ENCODE measurements at regions not wholly inside any gene's neighbourhood (a gene's known extent, or its start where the extent isn't known, plus 50 kb on each side); places are given as distances from the start of the nearest gene placed in this dataset.

GRCh38 chr3:159858650-159859049, 130.0 kb upstream of the IL12A start:
- Histone ChIP-seq H3K4me1 (replicated peaks) (no peaks in the 10 kb centered on the region), H3K9me3 (no peaks in the 10 kb centered on the region), H3K36me3 (no peaks in the 10 kb centered on the region), H3K27me3 (replicated peaks; ENCODE audit: insufficient read depth) (no peaks in the 10 kb centered on the region), H3K27ac (no peak overlapping the region), H3K4me3 (no peak overlapping the region)
- intact Hi-C loops (cut with DNase I): no loop called here
- WGBS: 47% methylated on average over 5 of the region's 5 CpGs
- DNase-seq (ENCODE audit: low spot score): no peak
- no peak for TF ChIP-seq POLR2A (IDR thresholded peaks at IDR 0.05)
- no peak for TF ChIP-seq CTCF (IDR thresholded peaks at IDR 0.05)
- no peak for TF ChIP-seq POLR2AphosphoS5 (IDR thresholded peaks at IDR 0.05)

- intact Hi-C loops (cut with DNase I): no loop called here
- 78% methylated on average over 3 of the region's 3 CpGs for WGBS
- Histone ChIP-seq H3K27ac (no peak overlapping the region), H3K4me3 (no peak overlapping the region), H3K9me3 (no peaks in the 10 kb centered on the region), H3K27me3 (replicated peaks; ENCODE audit: insufficient read depth) (no peaks in the 10 kb centered on the region), H3K4me1 (replicated peaks) (no peaks in the 10 kb centered on the region), H3K36me3 (no peaks in the 10 kb centered on the region)
- TF ChIP-seq CTCF (IDR thresholded peaks at IDR 0.05) (no peak), POLR2AphosphoS5 (IDR thresholded peaks at IDR 0.05) (no peak), POLR2A (IDR thresholded peaks at IDR 0.05) (no peak)
- no peak for DNase-seq (ENCODE audit: low spot score)
These were observed 129.2 kb upstream of the IL12A start for GRCh38 chr3:159859424-159859823.

GRCh38 chr3:159859836-159860235, 128.8 kb upstream of the IL12A start:
- WGBS: 56% methylated on average over 3 of the region's 3 CpGs
- H3K27ac ChIP-seq: no peak overlapping the region

GRCh38 chr3:159860269-159861116, 128.1 kb upstream of the IL12A start:
- TF ChIP-seq CTCF (IDR thresholded peaks at IDR 0.05) (no peak), POLR2AphosphoS5 (IDR thresholded peaks at IDR 0.05) (no peak), POLR2A (IDR thresholded peaks at IDR 0.05) (no peak)
- H3K36me3 ChIP-seq: no peaks in the 10 kb centered on the region
- no peak overlapping the region for H3K27ac ChIP-seq
- no peak for DNase-seq (ENCODE audit: low spot score)
- H3K9me3 ChIP-seq: no peaks in the 10 kb centered on the region
- intact Hi-C loops (cut with DNase I): no loop called here
- no peak overlapping the region for H3K4me3 ChIP-seq
- 70% methylated on average over 4 of the region's 4 CpGs for WGBS
- no peaks in the 10 kb centered on the region for H3K4me1 ChIP-seq (replicated peaks)
- H3K27me3 ChIP-seq (replicated peaks; ENCODE audit: insufficient read depth): no peaks in the 10 kb centered on the region

More at GRCh38 chr3:159859836-159860235, 128.8 kb upstream of the IL12A start:
- Histone ChIP-seq H3K36me3 (no peaks in the 10 kb centered on the region), H3K4me1 (replicated peaks) (no peaks in the 10 kb centered on the region), H3K9me3 (no peaks in the 10 kb centered on the region), H3K4me3 (no peak overlapping the region), H3K27me3 (replicated peaks; ENCODE audit: insufficient read depth) (no peaks in the 10 kb centered on the region)
- no peak for TF ChIP-seq POLR2AphosphoS5 (IDR thresholded peaks at IDR 0.05)
- no peak for TF ChIP-seq CTCF (IDR thresholded peaks at IDR 0.05)
- TF ChIP-seq POLR2A (IDR thresholded peaks at IDR 0.05): no peak
- DNase-seq (ENCODE audit: low spot score): no peak
- intact Hi-C loops (cut with DNase I): no loop called here
